ENCODE measurements at regions not wholly inside any gene's neighbourhood (a gene's known extent, or its start where the extent isn't known, plus 50 kb on each side); places are given as distances from the start of the nearest gene placed in this dataset.
A peak's percentile ranks its signal among the peaks of the same experiment; 100 is the strongest.
"Not testable (repeated sequence)": the region's sequence is repeated elsewhere in the genome, so short reads cannot be mapped to it uniquely, and the experiment has no call there.

DNA sequence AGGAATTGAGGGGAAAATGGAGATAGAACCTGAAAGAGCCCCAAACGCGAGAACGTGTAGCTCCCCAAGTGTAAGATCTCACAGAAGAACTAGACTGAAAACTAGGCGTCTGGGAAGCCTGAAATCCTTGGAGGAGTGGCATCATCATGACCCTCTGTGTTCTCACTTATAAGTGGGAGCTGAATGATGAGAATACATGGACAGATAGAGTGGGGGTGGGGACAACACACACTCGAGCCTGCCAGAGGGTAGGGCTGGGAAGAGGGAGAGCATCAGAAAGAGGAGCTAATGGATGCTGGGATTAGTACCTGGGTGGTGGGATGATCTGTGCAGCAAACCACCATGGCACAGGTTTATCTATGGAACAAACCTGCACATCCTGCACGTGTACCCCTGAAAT is 258.7 kb upstream of the NOTCH2NLA start:
- not testable (repeated sequence) for DNase-seq

DNA sequence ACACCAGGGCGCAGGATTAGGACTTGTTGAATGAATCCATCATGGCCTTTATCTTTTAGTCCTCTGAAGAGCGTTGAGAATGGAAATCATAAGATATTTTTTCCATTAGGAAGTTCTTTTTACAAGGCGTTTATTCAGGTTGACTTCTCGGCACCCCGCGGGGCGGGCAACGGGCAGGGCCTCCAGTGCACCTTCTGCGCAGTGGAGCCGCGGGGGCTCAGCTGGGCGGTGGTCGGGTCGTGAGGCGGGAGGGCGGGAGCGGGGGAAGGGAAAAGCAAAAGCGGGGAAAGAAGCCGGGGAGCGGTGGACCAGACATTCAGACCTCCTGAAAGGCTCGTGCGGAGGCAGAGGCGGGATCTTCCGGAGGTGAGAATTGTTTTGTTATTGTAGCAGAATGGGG is 258.3 kb upstream of the NOTCH2NLA start:
- DNase-seq: not testable (repeated sequence)

DNA sequence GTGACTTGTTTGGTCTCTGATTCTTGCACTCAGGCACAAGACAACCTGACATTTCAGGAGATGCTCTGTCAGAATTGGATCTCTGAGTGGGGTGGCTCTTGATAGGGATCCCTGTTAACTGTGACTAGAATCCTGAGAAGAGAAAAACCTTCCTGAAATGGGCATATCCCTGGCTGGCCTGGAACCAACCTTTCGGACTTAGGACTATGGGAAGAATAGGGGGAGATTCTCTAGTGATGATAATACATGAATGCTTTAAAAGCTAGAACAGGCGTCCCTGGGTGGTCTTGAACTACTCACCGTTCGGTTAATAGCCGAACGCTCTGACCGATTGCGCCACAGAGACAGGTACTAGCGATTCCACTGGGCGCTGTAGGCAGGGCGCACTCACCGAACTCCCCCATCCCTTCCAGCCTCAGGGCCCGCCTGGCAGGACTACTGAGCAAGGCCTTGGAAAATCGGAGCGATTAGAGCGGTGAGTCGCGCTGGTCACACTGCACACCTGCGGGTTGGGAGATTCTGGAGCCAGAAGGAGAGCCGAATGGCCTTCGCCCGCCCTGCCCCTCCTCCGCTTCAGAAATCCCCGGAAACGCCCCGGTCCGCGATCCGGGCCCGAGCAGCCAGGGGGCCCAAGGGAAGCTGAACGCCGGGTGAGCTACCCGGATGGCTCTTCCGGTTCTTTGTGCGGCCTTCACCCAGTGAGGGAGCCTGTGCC is 257.6 kb upstream of the NOTCH2NLA start:
- DNase-seq: not testable (repeated sequence)

DNA sequence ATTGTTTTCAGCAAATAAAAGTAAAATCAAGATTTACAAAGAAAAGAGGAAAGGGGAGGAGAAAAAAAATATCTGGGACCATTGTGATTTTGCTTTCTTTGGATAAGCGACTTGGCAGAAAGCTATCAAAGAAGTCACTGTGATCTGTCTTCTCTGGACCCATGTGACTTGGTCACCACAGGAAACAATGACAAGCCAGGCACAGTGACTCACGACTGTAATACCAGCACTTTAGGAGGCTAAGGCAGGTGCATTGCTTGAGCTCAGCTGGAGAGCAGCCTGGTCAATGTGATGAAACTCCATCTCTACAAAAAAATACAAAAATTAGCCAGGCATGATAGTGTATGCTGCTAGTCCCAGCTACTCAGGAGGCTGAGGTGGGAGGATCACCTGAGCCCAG is 255.4 kb upstream of the NOTCH2NLA start:
- not testable (repeated sequence) for DNase-seq

DNA sequence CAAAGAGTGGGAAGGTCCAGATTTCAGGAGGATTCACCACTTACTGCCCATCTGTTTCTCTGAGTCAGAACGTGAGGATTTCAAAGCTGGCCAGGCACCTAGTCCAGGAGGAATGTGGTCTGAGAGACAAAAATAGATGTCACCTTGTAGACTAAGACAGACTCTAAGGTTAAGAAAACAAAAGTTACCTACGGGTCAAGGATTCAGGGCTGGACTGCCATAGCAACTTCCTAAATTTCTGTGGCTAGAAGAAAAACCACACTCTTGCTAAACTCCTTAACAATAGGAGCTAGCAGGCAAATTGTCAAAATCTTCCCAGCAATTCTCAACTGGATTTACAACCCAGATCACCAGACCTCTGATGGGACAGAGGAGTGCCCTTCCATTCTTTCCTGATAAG is 250.4 kb upstream of the NOTCH2NLA start:
- DNase-seq: not testable (repeated sequence)

DNA sequence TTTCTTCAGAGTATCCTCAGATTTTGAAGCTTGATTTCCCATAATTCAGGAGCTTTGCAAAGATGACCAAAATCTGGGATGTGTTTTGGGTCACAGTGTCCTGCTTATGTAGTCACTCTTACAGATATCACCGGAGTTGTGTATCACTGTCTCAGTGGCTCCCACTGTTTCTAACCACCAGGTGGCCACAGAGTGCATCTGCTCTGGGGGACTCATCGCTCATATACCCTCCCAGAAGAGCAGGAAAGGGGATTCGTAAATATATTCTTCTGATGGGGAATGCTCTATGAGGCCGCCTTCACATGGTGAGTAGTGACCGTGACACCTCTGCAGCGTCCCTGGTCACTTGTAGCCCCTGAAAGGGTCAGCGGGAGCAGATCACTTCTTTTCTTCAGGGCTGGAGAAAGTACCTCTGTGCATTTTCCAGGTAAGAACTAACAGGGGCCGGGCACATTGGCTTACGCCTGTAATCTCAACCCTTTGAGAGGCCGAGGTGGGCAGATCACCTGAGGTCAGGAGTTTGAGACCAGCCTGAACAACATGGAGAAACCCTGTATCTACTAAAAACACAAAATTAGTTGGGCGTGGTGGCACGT is 249.4 kb upstream of the NOTCH2NLA start:
- not testable (repeated sequence) for DNase-seq

DNA sequence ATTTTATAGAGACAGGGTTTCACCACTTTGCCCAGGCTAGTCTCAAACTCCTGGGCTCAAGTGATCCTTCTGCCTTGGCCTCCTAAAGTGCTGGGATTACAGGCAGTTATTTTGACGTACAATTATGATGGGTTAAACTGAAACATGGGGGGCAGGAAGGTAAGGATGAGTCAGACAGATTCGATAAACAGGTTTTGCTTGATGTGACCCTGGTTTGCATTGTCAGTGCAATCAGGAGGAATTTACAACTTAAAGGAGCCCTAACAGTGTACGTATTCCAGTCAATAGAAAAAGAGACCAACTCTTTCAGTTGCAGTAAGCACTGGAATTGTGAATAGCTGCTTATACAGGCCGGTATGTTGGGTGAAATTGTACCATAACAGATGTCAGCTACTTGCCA is 246.3 kb upstream of the NOTCH2NLA start:
- not testable (repeated sequence) for DNase-seq

DNA sequence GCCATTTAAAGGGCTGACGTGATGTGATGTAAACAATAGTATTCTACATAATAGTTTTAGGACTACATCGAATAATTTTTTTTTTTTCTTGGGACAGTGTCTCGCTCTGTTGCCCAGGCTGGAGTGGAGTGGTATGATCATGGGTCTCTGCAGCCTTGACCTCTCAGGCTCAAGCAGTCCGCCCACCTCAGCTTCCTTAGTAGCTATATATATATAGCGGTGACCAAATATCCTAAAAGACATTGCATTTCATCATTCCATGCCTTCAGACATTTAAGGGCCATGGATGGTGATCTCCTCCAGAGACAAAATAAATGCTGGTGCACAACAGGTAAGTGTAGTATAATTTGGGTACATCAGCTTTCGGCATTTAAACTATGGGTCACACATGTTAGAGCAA is 245.4 kb upstream of the NOTCH2NLA start:
- not testable (repeated sequence) for DNase-seq

DNA sequence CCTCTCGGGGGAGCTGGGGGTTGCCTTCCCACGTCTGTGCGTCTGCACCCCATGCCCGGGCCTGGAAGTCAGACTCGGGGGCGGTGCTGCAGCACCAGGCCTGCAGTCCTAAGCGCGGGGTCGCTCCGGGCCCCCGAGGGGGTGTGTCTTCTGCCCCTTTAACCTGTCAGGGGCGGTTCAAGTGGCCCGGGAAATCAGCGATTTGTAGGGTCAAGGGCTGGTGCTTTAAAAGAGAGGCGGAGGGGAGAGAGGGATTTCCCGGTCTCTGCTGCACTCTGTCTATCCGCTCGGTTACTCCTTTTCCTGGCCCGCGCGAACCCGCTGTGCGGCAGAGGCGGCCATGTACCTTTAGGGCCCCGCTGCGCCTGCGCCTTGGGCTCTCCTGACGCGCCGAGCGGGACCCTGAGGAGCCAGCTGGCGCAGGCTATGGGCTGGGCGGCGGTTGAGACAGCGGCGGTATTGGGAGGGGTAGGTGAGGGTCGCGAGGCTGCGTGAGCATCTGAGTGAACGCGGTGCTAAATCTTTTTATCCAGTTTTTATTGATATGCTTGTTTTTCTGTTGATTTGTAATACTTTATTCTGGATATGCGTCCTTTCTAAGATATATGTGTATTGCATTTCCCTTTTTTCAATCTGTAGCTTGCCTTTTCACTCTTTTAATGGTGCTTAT is 243.5 kb upstream of the NOTCH2NLA start:
- peak; percentile 32 for DNase-seq

DNA sequence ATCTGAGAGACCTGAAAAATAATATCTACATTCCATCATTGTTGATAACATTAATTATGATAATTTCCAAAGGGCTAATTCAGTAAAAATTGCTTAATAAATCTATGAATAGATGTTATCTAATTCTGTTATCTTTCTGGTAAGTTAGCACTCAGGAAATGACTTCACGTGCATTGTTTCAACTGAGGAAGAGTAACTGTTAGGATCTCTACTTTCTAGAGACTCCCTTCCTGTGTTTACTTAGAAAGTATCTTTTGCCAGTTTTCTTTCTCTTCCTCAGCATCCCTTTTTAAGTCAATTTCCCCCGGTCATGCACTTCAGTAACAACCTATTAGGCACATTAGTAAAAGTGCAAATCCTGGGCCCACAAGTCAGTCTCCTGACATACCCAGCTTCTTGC is 231.1 kb upstream of the NOTCH2NLA start:
- DNase-seq: not testable (repeated sequence)

DNA sequence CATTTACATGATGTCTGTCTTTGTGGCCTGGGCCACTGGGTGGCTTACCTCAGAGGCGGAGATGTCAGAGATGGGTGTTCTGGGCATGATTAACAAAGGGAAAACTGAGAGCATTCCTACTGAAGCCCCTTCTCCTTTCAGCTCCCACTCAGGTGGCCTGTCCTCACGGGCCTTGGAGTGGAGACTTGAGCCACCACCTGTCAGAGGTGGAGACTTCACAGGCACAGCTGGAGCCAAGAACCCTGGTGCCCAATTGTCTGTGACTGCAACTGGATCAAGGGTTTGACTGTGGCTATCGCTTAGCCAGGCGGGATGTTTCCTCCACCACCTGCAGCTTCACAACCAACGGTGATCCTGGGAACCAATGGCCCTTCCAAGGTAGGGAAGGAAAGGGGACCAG is 230.5 kb upstream of the NOTCH2NLA start:
- not testable (repeated sequence) for DNase-seq

DNA sequence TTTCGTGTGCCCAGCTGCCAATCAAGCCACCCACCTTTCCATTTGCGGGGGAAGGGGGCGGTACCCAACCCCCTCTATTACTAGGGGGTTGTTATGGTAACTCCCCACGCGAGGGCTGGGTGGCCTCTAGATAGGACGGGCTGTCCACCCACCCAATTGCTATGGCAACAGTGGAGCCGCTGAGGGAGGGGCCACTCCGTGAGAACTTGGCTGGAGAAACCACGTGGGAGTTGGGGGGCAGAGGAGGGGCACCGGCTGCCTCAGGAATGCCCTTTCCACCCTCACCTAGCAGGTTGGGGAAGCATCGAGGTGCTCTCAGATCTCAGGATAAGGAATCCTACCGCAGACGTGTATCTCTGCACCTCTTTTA is 220.0 kb upstream of the NOTCH2NLA start:
- DNase-seq: not testable (repeated sequence)

DNA sequence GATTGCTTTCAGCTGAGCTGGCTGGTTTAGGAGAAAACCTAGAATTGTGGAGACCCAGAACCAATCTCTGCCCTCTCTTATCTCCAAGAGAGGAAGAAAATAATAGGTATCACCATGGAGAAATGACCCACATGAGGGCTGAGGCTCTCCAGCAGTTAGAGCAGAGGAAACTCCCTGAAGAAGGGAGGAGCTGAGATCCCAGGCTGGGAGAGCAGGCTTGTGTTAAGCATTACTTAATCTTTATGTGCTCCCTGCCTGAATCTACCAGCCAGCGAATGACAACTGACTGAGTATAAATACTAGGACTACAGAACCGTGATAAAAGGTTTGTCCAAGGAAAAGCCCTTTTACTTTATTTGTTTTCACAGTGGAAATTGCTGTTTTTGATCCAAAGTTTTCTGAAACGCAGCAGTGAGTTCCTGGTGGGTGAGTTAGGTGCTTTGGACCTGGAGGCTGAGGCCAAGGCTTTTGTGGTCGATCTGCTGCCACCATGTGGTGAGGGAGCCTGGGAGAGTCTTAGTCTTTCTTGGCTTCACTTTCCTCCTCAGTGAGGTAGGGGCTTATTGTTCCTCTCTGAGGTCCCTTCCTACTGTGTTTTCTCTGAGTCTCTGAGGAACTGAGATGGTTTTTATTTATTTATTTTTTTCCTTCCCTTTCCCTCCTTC is 219.5 kb upstream of the NOTCH2NLA start:
- DNase-seq: not testable (repeated sequence)

DNA sequence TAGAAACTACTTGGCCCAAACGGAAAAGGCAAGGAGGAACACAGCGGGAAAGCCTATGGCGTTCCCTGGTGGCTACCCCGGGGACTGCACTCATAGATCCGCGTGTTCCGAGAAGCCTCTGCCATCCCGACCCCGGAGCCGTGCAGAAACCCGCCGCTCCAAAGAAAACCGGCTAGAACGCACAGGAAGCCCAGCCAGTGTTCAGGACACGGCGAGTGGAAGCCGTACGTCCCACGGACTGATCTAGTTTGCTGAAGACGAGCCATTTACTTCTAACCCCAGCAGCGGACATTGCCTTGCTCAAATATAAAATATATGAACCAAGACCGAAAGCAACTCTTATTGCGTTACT is 215.0 kb upstream of the NOTCH2NLA start:
- not testable (repeated sequence) for DNase-seq

DNA sequence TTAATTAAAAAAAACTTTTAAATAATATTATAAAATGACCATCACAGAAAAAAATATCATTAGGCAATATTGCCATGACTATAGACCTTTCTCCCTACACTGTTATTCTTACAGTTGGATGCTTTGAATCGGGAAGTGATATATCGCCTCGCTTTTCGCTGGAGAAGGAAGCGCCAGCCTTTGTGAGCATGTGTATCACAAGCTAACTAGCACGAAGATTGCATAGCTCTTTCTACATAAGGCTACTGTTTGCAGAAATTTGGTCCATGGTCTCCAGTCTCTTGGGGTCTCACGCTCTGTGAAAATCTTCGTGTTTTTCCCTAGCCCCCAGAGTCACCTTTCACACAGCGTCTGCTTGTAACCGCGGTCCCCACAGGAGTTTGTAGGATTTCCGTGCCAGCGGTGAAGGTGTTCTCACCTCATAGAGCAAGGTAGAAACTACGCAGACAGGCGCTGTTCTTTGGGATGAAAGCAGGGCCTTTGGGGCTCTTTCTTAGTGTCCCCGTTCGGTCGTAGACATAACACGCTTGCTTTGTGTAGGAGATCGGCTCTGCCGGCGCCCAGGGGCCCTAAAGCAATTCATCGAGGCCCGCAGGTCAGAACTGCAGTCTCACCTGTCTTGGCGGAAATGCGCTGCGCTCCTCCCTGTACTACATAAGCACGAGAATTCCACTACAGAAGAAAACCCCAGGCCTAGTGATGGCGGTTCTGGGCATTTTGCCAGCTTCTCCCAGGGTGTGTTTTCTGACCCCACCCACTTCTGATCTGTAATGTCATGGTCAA is 214.5 kb upstream of the NOTCH2NLA start:
- DNase-seq: not testable (repeated sequence)

DNA sequence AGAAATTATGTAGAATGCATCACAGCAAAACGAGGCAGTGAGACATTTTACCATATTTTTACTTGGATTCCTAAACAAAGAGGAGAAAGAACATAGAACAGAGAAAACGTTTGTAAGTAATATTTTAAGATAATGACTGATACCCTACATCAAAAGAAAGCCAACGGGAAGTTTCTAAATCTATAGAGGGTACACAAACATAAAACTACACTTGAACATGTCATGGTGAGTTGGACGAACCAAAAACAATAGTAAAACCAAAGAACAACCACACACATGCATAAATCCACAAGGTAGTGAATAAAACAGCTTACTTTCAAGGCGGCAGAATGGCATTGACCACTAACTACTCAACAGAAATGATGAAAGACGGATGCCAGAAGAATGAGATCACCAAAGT is 209.7 kb upstream of the NOTCH2NLA start:
- DNase-seq: not testable (repeated sequence)

DNA sequence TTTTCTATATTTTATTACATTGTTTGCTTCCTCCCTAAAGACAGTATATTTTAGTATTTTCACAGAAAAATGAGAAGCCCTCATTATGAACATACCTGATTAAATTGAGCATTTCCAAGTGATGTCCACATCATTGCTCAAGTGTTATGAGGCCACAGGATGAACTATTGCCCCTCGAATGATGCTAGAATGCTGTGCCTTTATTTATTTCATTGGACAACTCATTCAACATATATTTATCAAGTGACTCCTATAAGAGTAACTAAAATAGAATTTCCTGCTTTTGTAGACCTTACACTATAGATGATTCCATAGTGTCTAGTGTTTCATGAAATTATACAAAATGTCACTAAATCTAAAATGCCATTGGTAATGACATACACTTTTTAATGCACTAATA is 187.8 kb upstream of the NOTCH2NLA start:
- not testable (repeated sequence) for DNase-seq

DNA sequence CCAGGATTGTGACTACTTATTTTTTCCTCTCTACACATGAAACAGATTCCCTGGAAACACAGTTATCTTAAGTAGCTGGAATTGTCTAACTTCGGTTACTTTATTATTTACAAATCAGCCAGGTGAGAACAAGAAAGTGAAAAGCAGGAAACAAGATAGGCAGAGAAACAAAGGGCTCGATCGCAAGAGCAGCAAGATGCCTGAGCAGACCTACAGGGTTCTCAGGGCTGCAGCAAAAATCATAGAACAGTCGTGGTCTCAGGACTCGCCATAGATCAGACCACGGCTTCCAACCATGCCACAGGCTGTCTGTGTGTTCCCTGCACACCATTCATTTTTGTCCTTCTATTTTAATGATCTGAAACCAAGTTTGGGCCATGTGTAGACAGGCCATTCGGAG is 186.2 kb upstream of the NOTCH2NLA start:
- not testable (repeated sequence) for DNase-seq

DNA sequence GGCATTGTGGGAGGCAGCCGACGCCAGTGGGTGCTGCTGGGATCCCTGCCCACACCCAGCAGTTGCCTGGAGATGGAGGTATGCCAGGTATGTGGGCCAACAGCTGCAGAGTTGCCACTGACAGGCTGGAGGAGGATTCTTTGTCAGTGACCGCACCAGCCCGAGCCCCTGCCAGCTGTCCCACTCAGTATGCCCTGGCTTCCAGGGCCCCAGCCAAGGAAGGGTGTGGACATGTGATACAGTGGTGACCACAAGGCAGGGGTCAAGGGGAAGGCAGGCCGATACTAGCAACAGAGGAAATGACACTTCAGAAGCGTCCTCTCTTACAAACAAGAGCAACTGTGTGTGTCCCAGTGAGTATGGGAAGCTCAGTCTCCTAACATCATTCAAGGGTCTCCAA is 185.1 kb upstream of the NOTCH2NLA start:
- not testable (repeated sequence) for DNase-seq

DNA sequence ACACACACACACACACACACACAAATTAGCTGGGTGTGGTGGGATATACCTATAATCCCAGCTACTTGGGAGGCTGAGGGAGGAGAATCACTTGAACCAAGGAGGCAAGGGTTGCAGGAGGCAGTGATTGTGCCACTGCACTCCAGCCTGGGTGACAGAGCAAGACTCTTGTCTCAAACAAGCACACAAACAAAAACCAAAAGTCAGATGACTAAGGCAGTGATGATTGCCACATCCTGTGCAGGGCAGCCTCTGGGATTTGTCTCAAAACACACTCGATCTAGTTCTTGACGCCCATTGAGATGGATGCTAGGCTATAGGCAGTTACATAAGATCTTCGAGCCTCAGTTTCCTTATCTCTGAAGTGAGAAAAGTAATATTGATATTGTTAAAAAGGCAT is 183.1 kb upstream of the NOTCH2NLA start:
- not testable (repeated sequence) for DNase-seq

DNA sequence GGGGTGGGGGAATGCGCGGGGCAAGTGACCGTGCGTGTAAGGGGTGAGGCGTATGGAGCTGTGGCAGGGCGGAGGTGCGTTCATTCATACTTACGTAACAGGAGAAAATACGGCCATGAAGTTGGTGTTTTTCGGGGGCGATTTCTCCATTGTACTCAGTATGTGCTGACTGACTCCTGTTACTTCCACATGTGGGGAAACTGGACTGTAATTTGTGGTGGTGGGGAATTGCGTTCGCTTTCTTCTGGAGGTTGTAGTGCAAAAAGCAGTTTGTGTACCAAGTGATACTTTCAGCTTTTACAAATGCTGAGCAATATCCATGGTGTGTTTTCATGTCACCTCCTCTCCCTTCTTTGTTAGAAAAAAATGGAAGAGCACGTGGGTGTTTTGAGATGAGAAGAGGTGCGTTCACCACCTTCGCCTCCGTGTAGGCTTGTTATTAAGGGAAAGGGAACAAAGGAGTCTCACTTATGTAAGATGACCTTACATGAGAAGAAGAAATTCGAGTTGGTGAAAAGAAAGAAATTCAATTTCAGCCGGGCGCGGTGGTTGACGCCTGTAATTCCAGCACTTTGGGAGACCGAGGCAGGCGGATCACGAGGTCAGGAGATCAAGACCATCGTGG is 181.1 kb upstream of the NOTCH2NLA start:
- peak; percentile 98 for DNase-seq

DNA sequence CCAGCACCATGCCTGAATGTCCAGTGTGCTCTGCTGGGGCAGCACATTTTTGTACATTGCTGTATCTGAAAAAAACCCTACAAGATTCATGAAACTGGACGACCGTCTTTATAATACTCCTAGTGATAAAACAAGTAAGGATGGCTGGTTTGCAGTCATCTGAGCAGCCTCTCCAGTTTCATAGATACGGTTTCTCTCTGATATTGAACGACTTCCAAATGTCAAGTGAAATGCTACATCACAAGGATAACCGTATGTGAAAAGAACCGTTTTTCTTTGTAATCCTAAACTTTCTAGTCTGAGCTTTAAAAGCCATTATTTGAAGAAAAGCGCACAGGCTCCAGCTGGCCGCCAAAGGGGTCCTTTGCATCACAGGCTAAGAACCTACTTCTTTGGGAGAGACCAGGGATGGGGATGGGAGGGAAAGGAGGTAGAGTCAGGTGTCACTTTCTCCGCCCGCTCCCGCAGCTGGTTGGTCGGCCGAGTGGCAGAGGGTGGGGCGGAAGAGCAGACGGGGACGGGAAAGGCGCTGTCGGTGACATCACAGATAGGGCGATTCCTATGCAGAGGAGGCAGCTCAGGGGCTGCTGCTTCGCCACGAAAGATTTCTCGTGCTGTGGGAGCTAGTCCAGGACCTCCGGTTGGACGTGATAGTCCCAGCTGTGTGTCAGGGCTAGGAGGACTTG is 180.4 kb upstream of the NOTCH2NLA start:
- peak; percentile 82 for DNase-seq

Data from DMS 273 treated with DMSO at 0.1 percent for 48 hours (cell line).